SW 1271 (cell line): ENCODE measurements at regions not wholly inside any gene's neighbourhood (a gene's known extent, or its start where the extent isn't known, plus 50 kb on each side); places are given as distances from the start of the nearest gene placed in this dataset.
A peak's percentile ranks its signal among the peaks of the same experiment; 100 is the strongest.
"Not testable (repeated sequence)": the region's sequence is repeated elsewhere in the genome, so short reads cannot be mapped to it uniquely, and the experiment has no call there.

Source experiments
- DNase-seq, 2 experiments: peaks; one replicate each; lab custom pipeline; 2025; lab: John Stamatoyannopoulos, UW

DNA sequence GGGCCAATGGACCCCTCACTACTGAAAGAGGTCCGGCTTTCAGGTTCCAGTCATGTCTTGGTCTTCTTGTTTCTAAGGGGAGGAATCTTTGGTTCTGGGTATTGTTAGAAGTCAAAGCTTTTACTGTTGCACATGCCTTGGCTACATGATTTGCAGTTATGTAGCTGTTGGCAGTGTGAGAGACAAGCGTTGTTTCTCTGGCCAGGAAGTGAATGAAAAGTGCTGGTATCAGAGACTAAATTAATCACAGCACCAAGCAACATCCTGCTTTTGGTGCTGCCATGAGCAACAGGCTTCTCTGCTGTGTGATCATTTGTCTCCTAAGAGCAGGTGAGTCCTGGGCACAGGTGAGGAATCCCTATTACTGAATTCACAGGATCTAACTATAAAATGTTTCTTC lies 100.1 kb upstream of the PRSS3 start:
- DNase-seq, result no peak

DNA sequence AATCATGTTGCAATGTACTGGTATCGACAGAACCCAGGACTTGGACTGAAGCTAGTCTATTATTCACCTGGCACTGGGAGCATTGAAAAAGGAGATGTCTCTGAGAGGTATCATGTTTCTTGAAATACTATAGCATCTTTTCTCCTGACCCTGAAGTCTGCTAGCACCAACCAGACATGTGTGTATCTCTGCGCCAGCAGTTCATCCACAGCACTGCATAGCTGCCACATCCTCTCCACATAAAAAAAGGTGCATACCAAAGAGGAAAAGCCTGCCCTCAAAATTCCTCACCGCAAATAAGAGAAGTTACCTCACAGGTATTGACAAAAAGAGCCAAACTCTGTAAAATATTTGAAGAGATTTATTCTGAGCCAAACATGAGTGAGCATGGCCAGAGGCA lies 99.5 kb upstream of the PRSS3 start:
- no peak for DNase-seq

DNA sequence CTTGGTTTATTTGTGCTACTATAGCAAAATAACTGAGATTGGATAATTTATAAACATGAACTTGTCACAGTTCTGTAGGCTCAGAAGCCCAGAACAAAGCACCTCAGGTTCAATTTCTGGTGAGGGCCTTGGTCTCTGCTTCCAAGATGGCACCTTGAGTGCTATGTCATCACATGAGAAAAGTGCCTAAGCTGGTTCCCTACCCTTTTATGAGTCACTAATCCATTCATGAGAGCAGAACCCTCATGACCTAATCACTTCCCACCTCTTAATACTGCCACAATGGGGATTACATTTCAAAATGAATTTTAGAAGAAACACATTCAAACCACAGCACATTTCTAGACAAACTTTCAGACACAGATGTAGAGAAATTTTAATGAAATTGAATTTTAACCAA lies 98.2 kb upstream of the PRSS3 start:
- no peak for DNase-seq

DNA sequence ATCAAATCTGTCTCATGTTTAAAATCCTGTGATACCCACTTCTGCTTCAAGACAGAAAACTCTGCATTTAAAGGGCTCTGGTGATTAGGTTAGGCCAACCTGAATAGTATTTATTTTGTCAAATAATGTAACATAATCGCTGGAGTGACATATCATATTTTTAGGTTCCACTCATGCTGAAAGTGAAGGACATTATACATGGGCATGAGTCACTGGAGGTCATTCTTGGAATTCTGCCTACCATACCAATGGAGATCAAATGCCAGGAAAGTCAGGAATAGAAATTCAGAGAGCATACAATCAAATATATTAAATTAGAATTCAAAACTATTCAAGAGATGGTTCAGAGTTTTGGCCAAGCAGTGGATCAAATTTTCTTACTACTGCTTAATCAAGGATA lies 97.1 kb upstream of the PRSS3 start:
- DNase-seq, result no peak

DNA sequence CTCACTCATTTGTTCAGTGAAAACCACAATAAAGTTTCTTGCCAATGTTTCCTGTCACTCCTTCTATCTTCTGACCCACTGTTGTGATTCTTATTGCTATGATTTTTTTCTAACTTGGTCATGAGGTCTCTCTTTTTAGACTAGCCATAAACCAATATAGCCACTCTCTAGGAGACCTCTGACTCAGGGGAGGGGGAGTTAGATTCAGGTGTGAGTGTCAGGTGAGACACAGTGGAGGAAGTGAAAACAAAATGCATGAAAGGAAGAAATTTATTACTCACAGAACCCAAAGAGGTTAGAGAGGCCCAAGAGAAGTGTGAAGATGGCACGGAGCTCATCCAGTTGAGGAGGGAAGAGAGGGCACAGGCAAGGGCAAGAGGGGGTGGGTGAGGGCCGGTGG lies 94.4 kb upstream of the PRSS3 start:
- DNase-seq, result not testable (repeated sequence)

DNA sequence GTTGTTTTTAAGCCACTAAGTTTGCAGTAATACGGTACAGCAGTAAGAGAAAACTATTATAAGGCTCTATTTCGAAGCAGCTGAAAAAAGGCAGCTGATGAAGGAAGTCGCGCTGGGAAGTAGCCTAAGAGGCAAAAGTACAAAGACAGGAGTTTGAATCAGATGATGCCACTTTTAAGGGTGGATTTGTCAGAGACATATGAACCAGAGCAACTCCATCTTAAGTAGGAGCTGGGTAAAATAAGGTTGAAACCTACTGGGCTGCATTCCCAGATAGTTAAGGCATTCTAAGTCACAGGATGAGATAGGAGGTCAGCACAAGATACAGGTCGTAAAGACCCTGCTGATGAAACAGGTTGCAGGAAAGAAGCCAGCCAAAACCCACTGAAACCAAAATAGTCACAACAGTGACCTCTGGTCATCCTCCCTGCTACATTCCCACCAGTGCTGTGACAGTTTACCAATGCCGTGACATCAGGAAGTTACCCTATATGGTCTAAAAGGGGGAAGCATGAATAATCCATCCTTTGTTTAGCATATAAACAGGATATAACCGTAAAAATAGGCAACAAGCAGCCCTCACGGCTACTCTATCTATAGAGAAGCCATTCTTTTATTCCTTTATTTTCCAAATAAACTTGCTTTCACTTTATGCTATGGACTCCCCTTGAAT lies 91.8 kb upstream of the PRSS3 start:
- DNase-seq, result no peak

DNA sequence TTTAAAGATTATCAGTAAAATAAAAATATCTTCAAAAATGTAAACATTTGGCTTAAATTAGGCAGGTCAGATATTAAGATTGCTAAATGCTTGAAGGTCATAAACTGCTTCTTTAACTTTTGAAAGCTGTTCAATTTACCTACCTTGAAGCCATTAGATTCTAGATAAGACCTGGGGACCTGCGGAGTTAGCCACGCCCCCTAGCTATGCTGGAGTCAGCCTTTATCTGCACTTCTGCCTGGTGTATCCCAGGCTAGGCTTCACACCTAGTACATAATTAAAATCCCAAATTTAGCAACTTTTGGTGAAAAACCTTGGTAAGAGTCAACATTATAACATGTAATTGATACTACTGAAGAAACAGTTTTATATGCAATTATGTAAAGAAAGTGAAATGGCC lies 89.9 kb upstream of the PRSS3 start:
- not testable (repeated sequence) for DNase-seq

DNA sequence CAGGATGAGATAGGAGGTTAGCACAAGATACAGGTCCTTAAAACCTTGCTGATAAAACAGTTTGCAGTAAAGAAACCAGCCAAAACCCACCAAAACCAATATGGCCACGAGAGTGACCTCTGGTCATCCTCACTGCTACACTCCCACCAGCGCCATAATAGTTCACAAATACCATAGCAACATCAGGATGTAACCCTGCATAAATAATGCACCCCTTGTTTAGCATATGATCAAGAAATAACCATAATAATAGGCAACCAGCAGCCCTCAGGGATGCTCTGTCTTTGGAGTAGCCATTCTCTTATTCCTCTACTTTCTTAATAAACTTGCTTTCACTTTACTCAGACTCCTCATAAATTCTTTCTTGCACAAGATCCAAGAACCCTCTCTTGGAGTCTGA lies 86.9 kb upstream of the PRSS3 start:
- no peak for DNase-seq

DNA sequence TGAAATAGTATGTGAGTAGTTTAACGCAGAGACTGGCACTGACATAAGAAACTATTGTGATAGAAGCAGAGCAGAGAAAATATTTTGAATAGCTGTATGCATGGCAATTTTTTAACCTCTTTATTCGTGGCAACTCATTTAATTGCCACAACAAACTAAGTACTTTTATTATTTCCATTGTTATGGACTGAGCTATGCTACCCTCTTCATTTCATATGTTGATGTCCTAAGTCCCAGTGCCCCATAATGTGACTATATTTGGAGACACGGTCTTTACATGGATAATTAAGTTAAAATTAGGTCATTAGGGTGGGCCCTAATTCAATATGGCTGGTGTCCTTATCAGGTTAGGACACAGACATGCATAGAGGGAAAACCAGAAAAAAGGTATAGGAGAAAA lies 86.1 kb upstream of the PRSS3 start:
- DNase-seq, result no peak

DNA sequence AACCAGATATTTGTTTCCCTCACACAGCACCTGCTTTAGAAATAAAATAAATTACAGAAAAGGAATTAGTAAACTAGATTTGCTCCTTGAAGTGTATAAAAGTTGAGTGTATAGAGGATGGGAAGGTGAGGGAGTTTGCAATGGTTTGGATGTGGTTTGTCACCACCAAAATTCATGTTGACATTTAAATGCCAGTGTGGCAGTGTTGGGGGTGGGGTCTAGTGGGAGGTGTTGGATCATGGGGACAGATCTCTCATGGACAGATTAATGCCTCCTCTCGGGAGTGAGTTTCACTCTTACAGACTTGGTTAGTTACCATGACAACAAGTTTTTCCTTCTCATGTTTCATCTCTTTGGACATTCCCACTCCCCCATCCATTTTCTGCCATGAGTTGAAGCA lies 83.9 kb upstream of the PRSS3 start:
- DNase-seq, result not testable (repeated sequence)

DNA sequence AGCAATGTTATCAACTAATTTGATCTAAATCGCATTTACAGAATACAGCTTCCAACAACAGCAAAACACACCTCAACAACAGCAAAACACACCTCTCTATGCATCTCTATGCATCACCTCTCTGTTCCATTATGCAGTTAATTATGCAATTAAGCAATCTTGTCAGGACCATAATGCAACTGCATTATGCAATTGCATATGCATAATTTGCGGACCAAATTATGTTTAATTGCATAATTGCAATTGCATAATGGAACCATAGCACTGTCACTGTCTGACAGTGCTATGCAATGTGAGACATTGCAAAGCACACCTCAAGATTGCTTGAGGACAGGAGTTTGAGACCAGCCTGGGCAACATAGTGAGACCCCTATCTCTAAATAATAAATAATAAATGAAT lies 80.4 kb upstream of the PRSS3 start:
- DNase-seq, result no peak

DNA sequence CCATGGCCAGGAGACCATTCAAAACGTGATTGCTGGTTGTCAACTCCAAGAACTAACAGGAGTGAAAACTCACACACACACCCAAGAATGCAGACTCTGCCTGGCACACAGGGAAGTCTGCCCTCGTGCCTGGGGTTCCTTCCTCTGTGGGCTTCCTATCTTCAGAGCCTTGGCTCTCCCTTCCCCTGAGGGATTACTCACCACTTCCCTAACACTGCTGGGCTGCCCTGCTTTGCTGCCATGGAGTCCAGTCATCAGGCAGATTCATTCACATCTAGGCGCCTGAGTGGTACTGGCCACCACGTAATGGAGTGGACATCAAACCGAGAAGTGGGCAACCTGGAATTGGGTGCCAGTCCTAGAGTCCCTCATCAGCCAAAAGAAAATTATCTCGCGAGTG lies 76.4 kb upstream of the PRSS3 start:
- DNase-seq, result no peak

DNA sequence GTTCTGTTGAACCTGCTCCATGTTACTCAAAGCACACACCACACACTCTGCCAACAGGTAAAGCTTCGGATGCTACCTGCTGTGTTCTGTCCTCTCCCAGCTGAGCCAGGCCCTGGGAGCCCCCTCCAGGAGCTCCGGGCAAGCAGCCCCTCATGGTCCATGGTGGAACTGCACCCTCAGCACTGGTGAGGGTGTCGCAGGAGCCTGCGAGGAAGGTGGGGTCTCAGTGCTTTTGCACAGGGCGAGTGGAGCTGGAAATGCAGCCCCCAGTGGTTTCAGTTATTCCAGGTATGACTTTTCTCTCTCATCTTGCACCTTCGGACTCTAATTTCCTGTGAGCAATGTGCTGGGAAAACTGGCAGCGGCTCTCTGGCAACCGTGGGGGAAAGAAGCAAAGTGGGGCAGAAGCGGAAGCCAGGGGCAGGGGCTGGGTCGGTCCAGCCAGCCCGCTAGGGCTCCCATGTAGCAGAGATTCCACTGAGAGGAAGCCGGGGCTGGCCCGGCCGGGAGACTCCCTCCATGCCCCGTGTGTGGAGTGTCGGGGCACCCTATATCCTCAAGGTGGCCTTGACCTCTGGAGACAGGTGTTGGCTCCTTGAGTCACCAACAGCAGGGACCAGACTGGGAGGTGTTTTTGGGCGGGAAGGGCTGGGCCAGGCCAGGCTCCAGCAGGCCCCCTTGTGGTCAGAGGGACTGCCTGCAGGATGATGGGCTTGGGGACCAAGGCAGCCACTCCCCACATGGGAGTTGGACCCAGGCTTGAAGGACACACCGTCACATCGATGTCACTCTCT lies 75.6 kb upstream of the PRSS3 start:
- DNase-seq, result no peak

DNA sequence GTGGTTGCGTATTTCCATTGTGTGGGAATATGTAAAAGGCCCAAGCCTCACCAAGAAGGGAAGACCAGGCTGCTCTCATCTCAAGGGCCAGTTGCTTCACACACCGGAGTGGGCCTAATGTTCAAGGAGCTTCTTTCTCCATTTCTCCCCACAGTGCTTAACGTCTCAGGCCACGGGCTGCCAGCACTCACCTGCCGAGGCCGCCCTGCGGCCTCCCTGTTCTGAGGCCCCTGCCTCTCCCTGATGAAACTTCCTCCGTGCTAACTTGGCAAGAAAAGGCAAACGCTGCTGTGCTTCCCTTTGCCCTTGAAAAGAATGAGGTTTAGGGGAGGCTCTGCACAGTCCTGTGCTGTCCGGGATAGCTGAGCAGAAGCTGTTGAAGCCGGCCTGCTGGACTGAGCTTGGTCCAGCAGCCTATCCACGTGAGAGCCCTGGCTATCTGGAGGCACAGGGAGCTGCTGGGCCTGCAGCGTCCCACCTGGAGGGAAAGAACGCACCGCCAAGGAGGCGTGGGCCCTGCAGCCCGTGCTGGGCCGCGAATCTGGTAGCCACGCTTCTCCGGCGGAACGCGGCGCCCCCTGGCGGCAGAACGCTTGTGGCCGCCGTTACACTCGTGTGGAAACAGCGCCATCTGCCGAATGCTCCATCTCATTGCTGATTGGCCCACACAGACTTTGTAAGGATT lies 73.5 kb upstream of the PRSS3 start:
- peak; percentile 20 to 58 for DNase-seq

DNA sequence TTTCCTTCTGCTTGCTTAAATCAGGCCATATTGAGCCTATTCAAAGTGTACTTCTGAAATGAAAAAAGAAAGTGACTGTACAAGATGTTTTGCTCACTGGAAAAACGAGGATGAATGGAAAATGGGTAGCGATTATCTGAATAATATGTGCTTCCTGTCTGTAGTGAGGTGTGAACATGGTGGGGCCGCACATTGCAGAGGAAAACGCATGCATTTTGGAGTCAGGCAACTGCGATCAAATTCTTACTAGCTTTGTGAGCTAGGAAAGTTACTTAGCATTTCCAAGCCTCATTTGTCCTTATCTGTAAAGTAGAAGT lies 73.0 kb upstream of the PRSS3 start:
- no peak for DNase-seq

DNA sequence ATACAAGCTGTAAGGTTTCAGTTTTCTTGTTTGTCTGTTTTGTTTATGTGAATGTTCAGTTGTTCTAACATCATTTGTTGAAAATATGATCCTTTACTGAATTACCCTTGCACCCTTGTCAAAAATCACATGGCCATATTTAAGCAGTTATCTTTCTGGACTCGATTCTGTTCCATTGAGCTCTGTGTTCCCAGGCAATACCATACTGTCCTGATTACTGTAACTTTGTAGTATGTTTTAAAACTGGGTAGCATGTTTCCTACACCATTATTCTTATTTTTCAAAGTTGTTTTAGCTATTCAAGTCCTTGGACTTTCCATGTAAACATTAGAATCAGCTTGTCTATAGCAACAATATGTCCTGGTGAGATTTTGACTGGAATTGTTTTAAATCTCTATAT lies 66.7 kb upstream of the PRSS3 start:
- no peak for DNase-seq

DNA sequence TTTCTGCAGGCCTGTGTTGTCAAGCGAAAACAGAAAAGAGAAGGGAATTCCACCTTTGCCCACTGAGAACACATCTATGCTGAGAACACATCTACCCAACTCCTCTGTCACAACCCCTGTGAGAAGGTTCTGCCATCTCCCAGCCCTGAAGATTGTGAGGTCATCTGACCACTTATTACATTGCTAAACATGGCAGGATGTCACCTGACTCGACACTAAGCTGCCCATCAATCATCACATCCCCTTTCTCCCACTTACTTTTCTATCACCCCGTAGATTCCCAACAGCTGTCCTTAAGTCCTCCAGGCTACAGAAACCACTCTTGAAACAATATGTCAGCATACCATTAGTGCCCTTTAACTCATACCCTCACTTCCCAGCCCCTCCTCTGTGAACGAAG lies 64.2 kb upstream of the PRSS3 start:
- no peak for DNase-seq

DNA sequence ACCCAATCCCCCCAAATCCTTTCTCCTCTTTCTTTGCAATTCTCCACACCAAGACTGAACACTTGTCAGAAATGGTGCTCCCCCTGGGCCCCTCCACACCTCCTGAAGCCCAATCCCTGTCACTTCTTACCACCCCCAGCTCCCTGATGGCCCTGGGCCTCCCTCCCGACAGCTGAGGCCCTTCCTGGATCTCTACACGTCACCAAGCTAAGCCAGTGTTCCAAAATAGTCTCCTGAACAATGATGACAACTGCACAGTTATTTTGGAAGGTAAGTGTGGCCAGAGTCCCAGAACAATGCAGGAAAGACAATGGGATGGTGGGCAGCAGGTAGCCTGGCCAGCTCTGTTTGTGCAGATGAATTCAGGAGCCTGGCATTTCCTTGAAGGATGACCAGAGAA lies 63.7 kb upstream of the PRSS3 start:
- no peak for DNase-seq

DNA sequence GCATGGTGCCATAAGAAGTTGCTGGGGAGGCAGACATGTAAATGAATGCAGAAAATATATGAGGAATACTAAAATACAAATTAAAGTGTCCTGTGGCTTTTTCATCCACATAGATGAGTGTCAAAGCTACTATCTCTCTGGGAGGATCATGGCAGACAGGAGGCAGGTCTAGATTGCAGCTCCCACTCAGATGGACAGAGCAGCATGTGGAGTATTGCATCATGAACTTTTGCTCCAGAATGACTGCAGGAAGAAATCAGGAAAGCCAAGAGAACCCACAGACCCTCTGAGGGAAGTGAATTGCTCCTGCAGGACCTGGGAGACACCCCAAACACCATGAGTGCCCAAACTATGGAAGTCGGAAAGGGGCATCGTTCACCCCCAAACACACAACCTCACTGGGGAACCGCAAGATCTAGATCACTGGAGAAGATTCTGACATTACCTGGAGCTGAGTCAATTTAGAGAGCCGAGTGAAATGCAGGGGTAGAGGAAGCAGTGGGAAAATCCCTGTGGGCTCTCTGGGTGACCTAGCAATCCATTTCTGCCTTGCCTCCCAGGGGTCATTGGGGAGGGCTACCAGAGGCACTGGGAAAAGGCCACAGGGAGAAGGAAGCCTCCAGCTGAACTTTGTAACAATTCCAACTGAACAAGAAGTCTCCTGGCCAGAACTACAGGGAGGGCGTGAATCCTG lies 61.0 kb upstream of the PRSS3 start:
- not testable (repeated sequence) for DNase-seq

DNA sequence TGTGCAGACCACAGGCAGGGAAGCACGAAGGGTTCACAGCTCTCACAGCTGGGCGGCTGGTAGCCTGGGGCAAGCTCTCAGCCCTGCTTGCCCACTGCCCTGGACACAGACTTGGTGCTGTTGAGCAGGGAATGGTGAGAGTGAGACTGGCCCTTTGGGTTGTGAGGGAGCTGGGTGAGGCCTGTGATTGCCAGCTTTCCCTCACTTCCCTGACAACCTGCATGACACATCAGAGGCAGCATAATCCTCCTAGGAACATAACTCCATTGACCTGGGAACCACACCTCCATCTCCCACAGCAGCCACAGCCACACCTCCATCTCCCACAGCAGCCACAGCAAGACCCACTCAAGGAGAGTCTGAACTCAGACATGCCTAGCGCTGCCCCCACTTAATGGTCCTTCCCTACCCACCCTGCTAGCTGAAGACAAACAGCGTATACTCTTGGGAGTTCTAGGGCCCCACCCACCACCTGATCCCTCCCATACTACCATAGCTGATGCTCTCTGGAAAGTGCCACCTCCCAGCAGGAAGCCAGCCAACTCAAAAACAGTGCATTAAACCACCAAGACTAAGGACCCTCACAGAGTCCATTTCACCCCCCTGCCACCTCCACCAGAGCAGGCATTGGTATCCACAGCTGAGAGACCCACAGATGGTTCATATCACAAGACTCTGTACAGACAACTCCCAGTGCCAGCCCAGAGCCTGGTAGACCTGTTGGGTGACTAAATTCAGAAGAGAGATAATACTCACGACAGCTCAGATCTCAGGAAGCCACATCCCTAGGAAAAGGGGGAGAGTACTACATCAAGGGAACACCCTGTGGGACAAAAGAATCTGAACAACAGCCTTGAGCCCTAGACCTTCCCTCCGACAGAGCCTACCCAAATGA lies 60.2 kb upstream of the PRSS3 start:
- not testable (repeated sequence) for DNase-seq

DNA sequence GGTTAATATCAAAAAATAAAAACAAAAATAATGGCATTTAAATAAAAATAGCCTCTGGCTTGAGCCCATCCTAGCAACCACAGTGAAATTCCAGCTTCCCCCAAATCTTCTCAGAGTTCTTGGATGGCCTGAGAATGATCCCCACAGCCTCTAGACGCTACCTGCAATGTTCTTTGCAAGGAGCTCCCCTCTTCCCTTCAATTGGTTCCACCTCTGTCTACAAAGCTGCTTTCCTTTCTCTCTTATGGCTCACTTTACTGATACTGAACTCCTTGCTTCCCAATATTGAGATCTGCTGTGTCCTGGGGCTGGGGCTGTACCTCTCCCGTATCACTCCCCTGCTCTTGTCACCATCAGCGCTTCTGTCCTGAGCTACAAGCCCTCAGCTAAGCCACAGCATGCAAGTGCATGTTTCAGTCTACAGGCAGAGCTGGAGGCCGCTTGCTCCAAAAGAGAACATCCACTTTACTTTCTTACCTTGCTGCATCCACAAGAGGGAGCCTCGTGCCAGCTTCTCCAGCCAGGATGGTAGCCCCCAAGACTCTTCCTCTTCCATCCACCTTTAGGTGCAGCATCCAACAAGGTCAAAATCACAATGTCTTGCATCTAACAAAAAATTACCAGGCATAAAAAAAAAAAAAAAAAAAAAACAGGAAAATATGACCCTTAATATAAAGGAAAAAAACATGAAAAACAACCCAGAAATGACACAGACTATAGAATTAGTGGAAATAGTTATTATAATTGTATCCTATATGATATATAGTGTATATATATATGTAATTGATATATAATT lies 57.4 kb upstream of the PRSS3 start:
- DNase-seq, result peak; percentile 29
